GM18520 (cell line): ENCODE measurements at regions not wholly inside any gene's neighbourhood (a gene's known extent, or its start where the extent isn't known, plus 50 kb on each side); places are given as distances from the start of the nearest gene placed in this dataset.

Source experiments
- ATAC-seq: cut with Tn5 transposase; IDR thresholded peaks from one replicate; pipeline ENCODE4 v1.9.1; 2021; ENCODE audit not compliant: unreplicated experiment

- ATAC-seq: no peak
Observed at GRCh38 chr5:110345623-110346022, 380.8 kb downstream of the TMEM232 start.

GRCh38 chr5:110346893-110347358 lies 379.5 kb downstream of the TMEM232 start:
- ATAC-seq: no peak

GRCh38 chr5:110347781-110348180 lies 378.7 kb downstream of the TMEM232 start:
- no peak for ATAC-seq

GRCh38 chr5:110351430-110351829 lies 375.0 kb downstream of the TMEM232 start:
- no peak for ATAC-seq

GRCh38 chr5:110354311-110354710 lies 372.2 kb downstream of the TMEM232 start:
- ATAC-seq: no peak

GRCh38 chr5:110354915-110355644 lies 371.4 kb downstream of the TMEM232 start:
- ATAC-seq: no peak

GRCh38 chr5:110356677-110357076 lies 369.8 kb downstream of the TMEM232 start:
- ATAC-seq: no peak

GRCh38 chr5:110359221-110359620 lies 367.2 kb downstream of the TMEM232 start:
- no peak for ATAC-seq

GRCh38 chr5:110361471-110361870 lies 365.0 kb downstream of the TMEM232 start:
- no peak for ATAC-seq

- ATAC-seq: no peak
Observed at GRCh38 chr5:110362261-110362660, 364.2 kb downstream of the TMEM232 start.

- ATAC-seq: no peak
Observed at GRCh38 chr5:110366716-110367115, 359.8 kb downstream of the TMEM232 start.
